HL-60 (cell line): ENCODE measurements at regions not wholly inside any gene's neighbourhood (a gene's known extent, or its start where the extent isn't known, plus 50 kb on each side); places are given as distances from the start of the nearest gene placed in this dataset.

Experiments used
- DNase-seq, 2 experiments: peaks; one replicate each; pipeline ENCODE4 v3.0.0-alpha.2; 2010 to 2020; ENCODE audit warnings: low read depth in 1 of 2, low spot score in 1 of 2
- H3K27ac ChIP-seq: fragments of 250-450 bp; sonication (Bioruptor Pico); replicated peaks from 2 replicates; pipeline ENCODE4 v1.5.1; 2020; ENCODE audit warnings: mild to moderate bottlenecking, moderate library complexity
- H3K27me3 ChIP-seq: fragments of 250-450 bp; sonication (Bioruptor Pico); 2 replicates; pipeline ENCODE4 v1.5.1; 2021; ENCODE audit warnings: mild to moderate bottlenecking, moderate library complexity; ENCODE audit not compliant: insufficient read depth, poor library complexity, severe bottlenecking
- H3K4me3 ChIP-seq: replicated peaks from 2 replicates; pipeline ENCODE4 v1.5.1; 2011; ENCODE audit warnings: mild to moderate bottlenecking, control low read depth, low read length; ENCODE audit not compliant: insufficient read depth
- CTCF ChIP-seq: IDR thresholded peaks from one replicate; pipeline ENCODE4 v1.5.1; 2011; ENCODE audit warnings: low read length, control low read depth, inconsistent platforms; ENCODE audit not compliant: insufficient read depth
- GABPA ChIP-seq: IDR thresholded peaks from 2 replicates; pipeline ENCODE4 v1.6.1; 2012; ENCODE audit warnings: low read depth
- POLR2AphosphoS5 ChIP-seq: IDR thresholded peaks from 2 replicates; pipeline ENCODE4 v1.6.1; 2012; ENCODE audit warnings: low read depth
- REST ChIP-seq: IDR thresholded peaks from 2 replicates; pipeline ENCODE4 v1.6.1; 2012; ENCODE audit warnings: low read depth; ENCODE audit not compliant: insufficient replicate concordance
- SPI1 ChIP-seq: IDR thresholded peaks from 2 replicates; pipeline ENCODE4 v1.6.1; 2012; ENCODE audit warnings: low read depth, mild to moderate bottlenecking, borderline replicate concordance

GRCh38 chr15:35928847-35929246 is 382.9 kb upstream of the DPH6 start:
- TF ChIP-seq SPI1 (no peak), REST (no peak), GABPA (no peak), CTCF (no peak), POLR2AphosphoS5 (no peak)
- DNase-seq, result no peak
- Histone ChIP-seq H3K4me3 (no peak overlapping the region), H3K27ac (no peak overlapping the region), H3K27me3 (peaks cover 2% of the 10 kb centered on the region)

GRCh38 chr15:35929740-35930444 is 383.9 kb upstream of the DPH6 start:
- no peak overlapping the region for H3K27ac ChIP-seq
- TF ChIP-seq SPI1, result no peak
- DNase-seq, result no peak
- H3K27me3 ChIP-seq, result peaks cover 2% of the 10 kb centered on the region
- no peak overlapping the region for H3K4me3 ChIP-seq

GRCh38 chr15:35931799-35932341 is 385.9 kb upstream of the DPH6 start:
- no peak for TF ChIP-seq CTCF
- TF ChIP-seq REST, result no peak
- TF ChIP-seq GABPA, result no peak
- TF ChIP-seq POLR2AphosphoS5, result no peak
- no peak for TF ChIP-seq SPI1
- no peak overlapping the region for H3K27ac ChIP-seq
- no peak for DNase-seq
- H3K27me3 ChIP-seq, result peaks cover 2% of the 10 kb centered on the region
- no peak overlapping the region for H3K4me3 ChIP-seq

GRCh38 chr15:35932531-35932930 is 386.6 kb upstream of the DPH6 start:
- no peak for DNase-seq
- Histone ChIP-seq H3K27me3 (peaks cover 2% of the 10 kb centered on the region), H3K4me3 (no peak overlapping the region), H3K27ac (no peak overlapping the region)
- TF ChIP-seq GABPA, result no peak
- no peak for TF ChIP-seq CTCF
- TF ChIP-seq POLR2AphosphoS5, result no peak
- TF ChIP-seq SPI1, result no peak
- TF ChIP-seq REST, result no peak
